ENCODE measurements at regions not wholly inside any gene's neighbourhood (a gene's known extent, or its start where the extent isn't known, plus 50 kb on each side); places are given as distances from the start of the nearest gene placed in this dataset.
"Not testable (repeated sequence)": the region's sequence is repeated elsewhere in the genome, so short reads cannot be mapped to it uniquely, and the experiment has no call there.

GRCh38 chr1:60841116-60842046 is 241.0 kb upstream of the NFIA start:
- H3K27ac ChIP-seq (ENCODE audit: low read length) = no peak overlapping the region
- no peaks in the 10 kb centered on the region; the same call in 1 of the 2 replicates for H3K9me3 ChIP-seq (ENCODE audit: insufficient read depth, low read depth, low read length)
- no peaks in the 10 kb centered on the region for H3K27me3 ChIP-seq (ENCODE audit: insufficient read depth, low read length)

GRCh38 chr1:60840476-60840875 is 241.9 kb upstream of the NFIA start:
- H3K9ac ChIP-seq (ENCODE audit: low read depth, low read length); H3K36me3 ChIP-seq (ENCODE audit: insufficient read depth, low read depth, low read length); H3K27ac ChIP-seq (ENCODE audit: low read length); H3K9me3 ChIP-seq (ENCODE audit: insufficient read depth, low read depth, low read length); H3K4me3 ChIP-seq (ENCODE audit: low read length); H3K27me3 ChIP-seq (ENCODE audit: insufficient read depth, low read length); H3K4me1 ChIP-seq (ENCODE audit: insufficient read depth, low read length): not testable (repeated sequence)

More at GRCh38 chr1:60841116-60842046, 241.0 kb upstream of the NFIA start:
- Histone ChIP-seq H3K36me3 (ENCODE audit: insufficient read depth, low read depth, low read length) (no peaks in the 10 kb centered on the region), H3K4me1 (ENCODE audit: insufficient read depth, low read length) (no peaks in the 10 kb centered on the region), H3K9ac (ENCODE audit: low read depth, low read length) (no peak overlapping the region), H3K4me3 (ENCODE audit: low read length) (no peak overlapping the region)

- Histone ChIP-seq H3K4me1 (ENCODE audit: insufficient read depth, low read length) (no peaks in the 10 kb centered on the region), H3K9ac (ENCODE audit: low read depth, low read length) (no peak overlapping the region), H3K4me3 (ENCODE audit: low read length) (no peak overlapping the region), H3K9me3 (ENCODE audit: insufficient read depth, low read depth, low read length) (no peaks in the 10 kb centered on the region), H3K27me3 (ENCODE audit: insufficient read depth, low read length) (no peaks in the 10 kb centered on the region), H3K36me3 (ENCODE audit: insufficient read depth, low read depth, low read length) (no peaks in the 10 kb centered on the region), H3K27ac (ENCODE audit: low read length) (no peak overlapping the region)
These were observed 246.7 kb upstream of the NFIA start for GRCh38 chr1:60835649-60836048.

- H3K4me3 ChIP-seq (ENCODE audit: low read length) = no peak overlapping the region
- H3K27me3 ChIP-seq (ENCODE audit: insufficient read depth, low read length) = no peaks in the 10 kb centered on the region
- no peaks in the 10 kb centered on the region for H3K36me3 ChIP-seq (ENCODE audit: insufficient read depth, low read depth, low read length)
- H3K9me3 ChIP-seq (ENCODE audit: insufficient read depth, low read depth, low read length) = no peaks in the 10 kb centered on the region
- H3K9ac ChIP-seq (ENCODE audit: low read depth, low read length) = no peak overlapping the region
- no peak overlapping the region for H3K27ac ChIP-seq (ENCODE audit: low read length)
- no peaks in the 10 kb centered on the region for H3K4me1 ChIP-seq (ENCODE audit: insufficient read depth, low read length)
These were observed 249.2 kb upstream of the NFIA start for GRCh38 chr1:60833173-60833572.

GRCh38 chr1:60832367-60832766 is 250.0 kb upstream of the NFIA start:
- Histone ChIP-seq H3K36me3 (ENCODE audit: insufficient read depth, low read depth, low read length) (no peaks in the 10 kb centered on the region), H3K4me1 (ENCODE audit: insufficient read depth, low read length) (no peaks in the 10 kb centered on the region), H3K9me3 (ENCODE audit: insufficient read depth, low read depth, low read length) (no peaks in the 10 kb centered on the region), H3K27me3 (ENCODE audit: insufficient read depth, low read length) (no peaks in the 10 kb centered on the region), H3K9ac (ENCODE audit: low read depth, low read length) (no peak overlapping the region), H3K27ac (ENCODE audit: low read length) (no peak overlapping the region), H3K4me3 (ENCODE audit: low read length) (no peak overlapping the region)

GRCh38 chr1:60831780-60832179 is 250.6 kb upstream of the NFIA start:
- H3K27me3 ChIP-seq (ENCODE audit: insufficient read depth, low read length) = no peaks in the 10 kb centered on the region
- no peaks in the 10 kb centered on the region for H3K9me3 ChIP-seq (ENCODE audit: insufficient read depth, low read depth, low read length)
- no peak overlapping the region for H3K9ac ChIP-seq (ENCODE audit: low read depth, low read length)
- no peak overlapping the region for H3K4me3 ChIP-seq (ENCODE audit: low read length)
- no peak overlapping the region for H3K27ac ChIP-seq (ENCODE audit: low read length)
- no peaks in the 10 kb centered on the region for H3K4me1 ChIP-seq (ENCODE audit: insufficient read depth, low read length)
- H3K36me3 ChIP-seq (ENCODE audit: insufficient read depth, low read depth, low read length) = no peaks in the 10 kb centered on the region

GRCh38 chr1:60828944-60829343 is 253.4 kb upstream of the NFIA start:
- no peak overlapping the region for H3K9ac ChIP-seq (ENCODE audit: low read depth, low read length)
- H3K9me3 ChIP-seq (ENCODE audit: insufficient read depth, low read depth, low read length) = no peaks in the 10 kb centered on the region
- H3K27me3 ChIP-seq (ENCODE audit: insufficient read depth, low read length) = no peaks in the 10 kb centered on the region
- H3K4me3 ChIP-seq (ENCODE audit: low read length) = no peak overlapping the region
- no peak overlapping the region for H3K27ac ChIP-seq (ENCODE audit: low read length)
- H3K4me1 ChIP-seq (ENCODE audit: insufficient read depth, low read length) = no peaks in the 10 kb centered on the region
- no peaks in the 10 kb centered on the region for H3K36me3 ChIP-seq (ENCODE audit: insufficient read depth, low read depth, low read length)

GRCh38 chr1:60826320-60827094 is 255.9 kb upstream of the NFIA start:
- Histone ChIP-seq H3K4me1 (ENCODE audit: insufficient read depth, low read length) (no peaks in the 10 kb centered on the region), H3K9me3 (ENCODE audit: insufficient read depth, low read depth, low read length) (no peaks in the 10 kb centered on the region), H3K9ac (ENCODE audit: low read depth, low read length) (no peak overlapping the region), H3K36me3 (ENCODE audit: insufficient read depth, low read depth, low read length) (no peaks in the 10 kb centered on the region), H3K27me3 (ENCODE audit: insufficient read depth, low read length) (no peaks in the 10 kb centered on the region), H3K27ac (ENCODE audit: low read length) (no peak overlapping the region), H3K4me3 (ENCODE audit: low read length) (no peak overlapping the region)

GRCh38 chr1:60825593-60825992 is 256.8 kb upstream of the NFIA start:
- Histone ChIP-seq H3K4me3 (ENCODE audit: low read length) (no peak overlapping the region), H3K27ac (ENCODE audit: low read length) (no peak overlapping the region), H3K36me3 (ENCODE audit: insufficient read depth, low read depth, low read length) (no peaks in the 10 kb centered on the region), H3K9ac (ENCODE audit: low read depth, low read length) (no peak overlapping the region), H3K9me3 (ENCODE audit: insufficient read depth, low read depth, low read length) (no peaks in the 10 kb centered on the region), H3K27me3 (ENCODE audit: insufficient read depth, low read length) (no peaks in the 10 kb centered on the region), H3K4me1 (ENCODE audit: insufficient read depth, low read length) (no peaks in the 10 kb centered on the region)

- H3K4me3 ChIP-seq (ENCODE audit: low read length) = no peak overlapping the region
- H3K9me3 ChIP-seq (ENCODE audit: insufficient read depth, low read depth, low read length) = no peaks in the 10 kb centered on the region
- no peak overlapping the region for H3K27ac ChIP-seq (ENCODE audit: low read length)
- no peaks in the 10 kb centered on the region for H3K36me3 ChIP-seq (ENCODE audit: insufficient read depth, low read depth, low read length)
- no peaks in the 10 kb centered on the region for H3K27me3 ChIP-seq (ENCODE audit: insufficient read depth, low read length)
- H3K4me1 ChIP-seq (ENCODE audit: insufficient read depth, low read length) = no peaks in the 10 kb centered on the region
- H3K9ac ChIP-seq (ENCODE audit: low read depth, low read length) = no peak overlapping the region
These were observed 259.2 kb upstream of the NFIA start for GRCh38 chr1:60823151-60823550.

- no peak overlapping the region for H3K9ac ChIP-seq (ENCODE audit: low read depth, low read length)
- no peaks in the 10 kb centered on the region for H3K36me3 ChIP-seq (ENCODE audit: insufficient read depth, low read depth, low read length)
- no peak overlapping the region for H3K4me3 ChIP-seq (ENCODE audit: low read length)
- H3K4me1 ChIP-seq (ENCODE audit: insufficient read depth, low read length) = no peaks in the 10 kb centered on the region
- H3K27ac ChIP-seq (ENCODE audit: low read length) = no peak overlapping the region
- no peaks in the 10 kb centered on the region for H3K27me3 ChIP-seq (ENCODE audit: insufficient read depth, low read length)
- no peaks in the 10 kb centered on the region for H3K9me3 ChIP-seq (ENCODE audit: insufficient read depth, low read depth, low read length)
These were observed 260.1 kb upstream of the NFIA start for GRCh38 chr1:60822252-60822651.

GRCh38 chr1:60821156-60821555 is 261.2 kb upstream of the NFIA start:
- H3K27me3 ChIP-seq (ENCODE audit: insufficient read depth, low read length) = no peaks in the 10 kb centered on the region

More at GRCh38 chr1:60821156-60821555, 261.2 kb upstream of the NFIA start:
- Histone ChIP-seq H3K9me3 (ENCODE audit: insufficient read depth, low read depth, low read length) (no peaks in the 10 kb centered on the region), H3K9ac (ENCODE audit: low read depth, low read length) (no peak overlapping the region), H3K4me3 (ENCODE audit: low read length) (no peak overlapping the region), H3K27ac (ENCODE audit: low read length) (no peak overlapping the region), H3K36me3 (ENCODE audit: insufficient read depth, low read depth, low read length) (no peaks in the 10 kb centered on the region), H3K4me1 (ENCODE audit: insufficient read depth, low read length) (no peaks in the 10 kb centered on the region)

Data from iPS-20b (cell line).